Type B pancreatic cell (in vitro differentiated cells): ENCODE measurements at regions not wholly inside any gene's neighbourhood (a gene's known extent, or its start where the extent isn't known, plus 50 kb on each side); places are given as distances from the start of the nearest gene placed in this dataset.
A peak's percentile ranks its signal among the peaks of the same experiment; 100 is the strongest.

Source experiments
- DNase-seq: peaks from one replicate; pipeline ENCODE4 v3.0.0; 2021; ENCODE audit warnings: mixed read lengths; ENCODE audit not compliant: unreplicated experiment; ENCODE audit errors: extremely low spot score
- H3K27ac Mint-ChIP-seq: 2 replicates; pipeline ENCODE4 v1.8.0; 2021; ENCODE audit warnings: mild to moderate bottlenecking, mixed read lengths
- H3K27me3 Mint-ChIP-seq: 2 replicates; pipeline ENCODE4 v1.8.0; 2021; ENCODE audit warnings: mixed read lengths
- H3K36me3 Mint-ChIP-seq: 2 replicates; pipeline ENCODE4 v1.8.0; 2021; ENCODE audit warnings: mixed read lengths
- H3K4me1 Mint-ChIP-seq: one replicate; pipeline ENCODE4 v1.8.0; 2021; ENCODE audit warnings: mixed read lengths; ENCODE audit not compliant: unreplicated experiment
- H3K4me3 Mint-ChIP-seq: 2 replicates; pipeline ENCODE4 v1.8.0; 2021; ENCODE audit warnings: mild to moderate bottlenecking, mixed read lengths
- H3K9me3 Mint-ChIP-seq: 2 replicates; pipeline ENCODE4 v1.8.0; 2021; ENCODE audit warnings: mixed read lengths
- TF ChIP-seq, protein P1 (sequence below): fragments of 200-600 bp; sonication (generic); conservative IDR thresholded peaks from 2 replicates; pipeline ENCODE4 v1.5.0; 2021; ENCODE audit warnings: antibody characterized with exemption, mild to moderate bottlenecking

GRCh38 chr22:23405366-23405851 lies 174.7 kb downstream of the IGLL1 start:
- TF ChIP-seq, protein P1, sequence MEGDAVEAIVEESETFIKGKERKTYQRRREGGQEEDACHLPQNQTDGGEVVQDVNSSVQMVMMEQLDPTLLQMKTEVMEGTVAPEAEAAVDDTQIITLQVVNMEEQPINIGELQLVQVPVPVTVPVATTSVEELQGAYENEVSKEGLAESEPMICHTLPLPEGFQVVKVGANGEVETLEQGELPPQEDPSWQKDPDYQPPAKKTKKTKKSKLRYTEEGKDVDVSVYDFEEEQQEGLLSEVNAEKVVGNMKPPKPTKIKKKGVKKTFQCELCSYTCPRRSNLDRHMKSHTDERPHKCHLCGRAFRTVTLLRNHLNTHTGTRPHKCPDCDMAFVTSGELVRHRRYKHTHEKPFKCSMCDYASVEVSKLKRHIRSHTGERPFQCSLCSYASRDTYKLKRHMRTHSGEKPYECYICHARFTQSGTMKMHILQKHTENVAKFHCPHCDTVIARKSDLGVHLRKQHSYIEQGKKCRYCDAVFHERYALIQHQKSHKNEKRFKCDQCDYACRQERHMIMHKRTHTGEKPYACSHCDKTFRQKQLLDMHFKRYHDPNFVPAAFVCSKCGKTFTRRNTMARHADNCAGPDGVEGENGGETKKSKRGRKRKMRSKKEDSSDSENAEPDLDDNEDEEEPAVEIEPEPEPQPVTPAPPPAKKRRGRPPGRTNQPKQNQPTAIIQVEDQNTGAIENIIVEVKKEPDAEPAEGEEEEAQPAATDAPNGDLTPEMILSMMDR = no peak
- H3K4me3 Mint-ChIP-seq = no peak overlapping the region
- H3K4me1 Mint-ChIP-seq = peaks cover 24% of the 10 kb centered on the region
- H3K9me3 Mint-ChIP-seq = no peaks in the 10 kb centered on the region
- no peaks in the 10 kb centered on the region for H3K27me3 Mint-ChIP-seq
- no peaks in the 10 kb centered on the region for H3K36me3 Mint-ChIP-seq
- DNase-seq = no peak
- H3K27ac Mint-ChIP-seq = no peak overlapping the region

GRCh38 chr22:23404689-23405365 lies 175.3 kb downstream of the IGLL1 start:
- H3K27ac Mint-ChIP-seq = no peak overlapping the region
- no peak for DNase-seq
- H3K36me3 Mint-ChIP-seq = no peaks in the 10 kb centered on the region
- no peaks in the 10 kb centered on the region for H3K9me3 Mint-ChIP-seq
- H3K4me3 Mint-ChIP-seq = no peak overlapping the region
- TF ChIP-seq, protein P1 = no peak
- H3K4me1 Mint-ChIP-seq = peaks cover 24% of the 10 kb centered on the region
- H3K27me3 Mint-ChIP-seq = no peaks in the 10 kb centered on the region

DNA sequence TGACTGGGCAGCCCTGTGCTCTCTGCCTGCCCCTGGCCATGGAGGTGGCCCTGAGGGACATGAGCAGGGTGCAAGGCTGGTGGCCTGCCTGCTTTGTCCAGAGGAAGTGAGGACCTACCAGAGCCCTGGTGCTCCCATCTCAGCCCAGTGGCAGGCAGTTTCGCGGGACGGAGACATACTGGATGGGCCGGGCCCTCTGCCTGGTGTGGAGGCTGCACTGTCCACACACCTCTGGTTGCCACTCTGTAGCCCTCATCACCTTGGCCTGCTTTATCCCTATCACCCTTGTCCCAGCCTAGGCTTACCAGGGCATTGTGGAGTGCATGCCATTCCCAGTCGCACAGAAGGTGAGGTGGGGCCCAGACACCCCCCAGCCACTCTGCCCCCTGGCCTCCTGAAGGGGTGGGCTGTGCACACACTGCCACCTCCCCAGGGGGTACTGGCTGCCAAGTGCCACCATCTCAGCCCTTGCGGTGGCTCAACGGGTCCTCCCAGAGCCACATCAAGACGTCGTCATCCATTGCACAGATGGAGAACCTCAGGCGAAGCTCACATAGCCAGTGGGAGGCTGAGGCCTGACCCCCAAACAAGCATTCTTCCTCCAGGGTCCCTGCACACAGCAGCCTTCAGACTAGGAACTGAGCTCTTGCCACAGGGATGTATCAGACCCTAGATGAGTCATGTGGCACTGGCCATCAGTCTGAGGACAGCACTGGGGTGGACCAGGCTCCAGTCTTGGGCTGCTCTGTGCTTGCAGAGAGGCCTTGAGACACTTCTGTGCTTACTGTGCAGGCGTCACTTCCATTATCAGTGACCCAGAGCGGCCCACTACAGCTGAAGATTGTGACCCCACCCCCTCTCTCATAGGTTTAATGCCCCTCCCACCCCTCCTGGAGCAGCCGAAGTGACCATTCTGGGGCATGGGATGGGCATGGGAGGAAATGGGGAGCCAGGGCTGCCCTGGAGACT lies 176.1 kb downstream of the IGLL1 start:
- DNase-seq = no peak
- Mint-ChIP-seq H3K36me3 (no peaks in the 10 kb centered on the region), H3K27me3 (no peaks in the 10 kb centered on the region), H3K4me1 (peaks cover 19% of the 10 kb centered on the region), H3K27ac (peak overlapping the region; percentile 77), H3K4me3 (peak overlapping the region; percentile 63), H3K9me3 (no peaks in the 10 kb centered on the region)
- TF ChIP-seq, protein P1 = no peak

DNA sequence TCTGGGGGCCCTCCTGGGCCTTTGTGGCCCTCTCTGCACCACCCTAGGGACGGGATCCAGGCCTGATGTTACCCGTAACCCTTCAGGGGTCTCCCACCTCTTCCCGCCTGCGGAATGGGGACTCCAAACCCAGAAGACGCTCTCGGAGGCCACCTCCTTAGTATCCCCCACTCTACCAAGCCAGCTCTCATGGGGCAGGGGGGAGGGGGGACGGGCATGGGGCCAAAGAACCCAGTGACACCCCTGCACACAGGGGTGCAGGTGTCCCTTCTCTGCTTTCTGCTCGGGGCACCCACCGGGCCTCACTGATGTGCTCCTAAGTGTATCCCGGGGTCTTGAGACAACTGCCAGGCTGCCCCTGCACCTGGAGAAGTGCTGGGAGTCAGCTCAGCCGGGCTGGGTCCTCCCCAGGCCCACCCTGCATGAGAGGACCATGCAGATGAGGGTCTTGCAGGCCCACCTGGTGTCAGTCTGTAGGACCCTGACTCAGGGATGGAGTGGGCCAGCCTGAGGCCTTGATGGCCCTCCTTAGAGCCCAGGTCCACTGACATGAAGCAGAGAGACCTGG lies 176.9 kb downstream of the IGLL1 start:
- peaks cover 11% of the 10 kb centered on the region for H3K4me1 Mint-ChIP-seq
- TF ChIP-seq, protein P1 = no peak
- H3K9me3 Mint-ChIP-seq = no peaks in the 10 kb centered on the region
- peak overlapping the region; percentile 56 for H3K27ac Mint-ChIP-seq
- no peak overlapping the region for H3K4me3 Mint-ChIP-seq
- H3K36me3 Mint-ChIP-seq = no peaks in the 10 kb centered on the region
- no peaks in the 10 kb centered on the region for H3K27me3 Mint-ChIP-seq
- no peak for DNase-seq

DNA sequence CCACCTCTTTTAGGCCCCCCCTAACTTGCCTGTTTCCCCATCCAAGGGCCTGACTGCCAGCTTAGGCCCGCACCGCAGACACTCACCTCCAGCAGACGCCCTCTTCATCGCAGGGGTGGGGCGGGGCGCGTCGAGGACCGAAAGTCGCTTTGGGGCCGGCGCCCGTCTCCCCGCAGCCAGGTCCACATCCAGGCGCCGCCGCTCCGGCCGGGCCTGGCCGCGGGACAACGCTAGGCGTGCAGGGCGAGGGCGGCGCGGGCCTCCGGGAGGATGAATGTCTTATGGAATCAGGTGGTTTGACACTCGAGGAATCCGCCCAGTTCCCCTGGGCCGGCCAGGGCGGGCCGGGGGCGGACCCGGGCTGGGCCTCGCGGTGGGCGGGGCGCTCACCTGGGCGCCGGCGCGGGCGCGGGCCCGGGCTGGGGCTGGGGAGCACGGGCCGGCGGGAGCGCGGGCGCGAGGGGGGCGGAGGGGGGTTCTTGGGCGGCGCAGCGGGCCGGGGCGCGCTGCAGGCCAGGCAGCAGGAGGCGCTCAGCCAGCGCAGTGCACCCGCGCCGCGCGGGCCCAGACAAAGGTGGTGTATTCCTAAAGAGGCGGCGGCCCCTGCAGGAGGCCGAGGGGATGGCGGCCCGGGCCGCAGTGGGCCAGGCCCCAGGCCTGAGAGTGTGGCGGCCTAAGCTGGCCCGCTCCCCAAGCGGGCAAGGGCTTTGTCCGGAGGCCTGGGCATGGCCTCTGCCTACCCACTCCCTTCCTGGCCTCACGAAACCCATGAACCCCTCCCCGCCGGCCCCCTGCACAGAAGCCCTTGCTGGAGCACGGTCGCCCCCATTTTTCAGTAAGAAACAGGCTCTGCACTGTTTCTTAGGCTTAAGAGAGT lies 177.6 kb downstream of the IGLL1 start:
- peak; percentile 87 for DNase-seq
- H3K4me3 Mint-ChIP-seq = peak overlapping the region; percentile 77
- peaks cover 8% of the 10 kb centered on the region for H3K4me1 Mint-ChIP-seq
- peak overlapping the region; percentile 56 for H3K27ac Mint-ChIP-seq
- H3K27me3 Mint-ChIP-seq = no peaks in the 10 kb centered on the region
- H3K9me3 Mint-ChIP-seq = no peaks in the 10 kb centered on the region
- TF ChIP-seq, protein P1 = peak; percentile 78
- no peaks in the 10 kb centered on the region for H3K36me3 Mint-ChIP-seq
